ENCODE measurements at regions not wholly inside any gene's neighbourhood (a gene's known extent, or its start where the extent isn't known, plus 50 kb on each side); places are given as distances from the start of the nearest gene placed in this dataset.

GRCh38 chr10:3472287-3473051 is 299.9 kb upstream of the PITRM1 start:
- no peak for DNase-seq (ENCODE audit: low read depth in 4 of 4, low spot score in 3 of 4)

GRCh38 chr10:3471927-3472286 is 299.3 kb upstream of the PITRM1 start:
- no peak for DNase-seq (ENCODE audit: low read depth in 4 of 4, low spot score in 3 of 4)

GRCh38 chr10:3471472-3471871 is 298.9 kb upstream of the PITRM1 start:
- no peak for DNase-seq (ENCODE audit: low read depth in 4 of 4, low spot score in 3 of 4)

DNA sequence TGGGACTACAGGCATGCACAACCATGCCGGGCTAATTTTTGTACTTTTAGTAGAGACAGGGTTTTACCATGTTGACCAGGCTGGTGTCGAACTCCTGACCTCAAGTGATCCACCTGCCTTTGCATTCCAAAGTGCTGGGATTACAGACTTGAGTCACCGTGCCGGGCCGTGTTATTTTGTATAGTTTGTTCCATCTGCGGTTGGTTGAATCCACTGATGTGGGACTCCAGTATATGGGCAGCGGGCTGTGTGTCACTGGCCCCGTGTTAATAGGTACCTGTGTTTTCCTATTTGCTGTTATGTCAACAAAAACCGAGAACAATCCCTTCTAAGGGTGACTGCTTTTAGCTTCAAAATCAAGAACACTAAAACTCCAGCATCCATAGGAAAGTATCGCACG is 297.6 kb upstream of the PITRM1 start:
- no peak for DNase-seq (ENCODE audit: low read depth in 4 of 4, low spot score in 3 of 4)

DNA sequence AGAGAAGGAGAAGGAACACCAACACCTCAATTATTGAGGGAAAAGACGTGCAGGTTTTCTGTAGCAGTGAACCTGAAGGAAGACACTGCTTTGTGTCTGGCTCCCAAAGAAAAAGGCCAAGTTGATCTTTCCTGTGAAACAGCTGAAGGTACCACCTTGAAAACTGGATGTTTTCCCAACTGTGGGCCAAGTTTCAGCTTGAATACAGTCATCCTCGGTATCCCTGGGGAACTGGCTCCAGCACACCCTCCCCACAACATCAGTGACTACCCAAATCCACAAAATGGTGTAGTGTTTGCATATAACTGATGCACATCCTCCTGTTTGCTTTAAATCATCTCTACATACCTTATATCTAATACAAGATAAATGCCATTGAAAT is 297.0 kb upstream of the PITRM1 start:
- no peak for DNase-seq (ENCODE audit: low read depth in 4 of 4, low spot score in 3 of 4)

GRCh38 chr10:3468919-3469638 is 296.5 kb upstream of the PITRM1 start:
- DNase-seq (ENCODE audit: low read depth in 4 of 4, low spot score in 3 of 4), result peak in 1 of 4 donors; percentile 72

GRCh38 chr10:3467052-3467951 is 294.7 kb upstream of the PITRM1 start:
- DNase-seq (ENCODE audit: low read depth in 4 of 4, low spot score in 3 of 4), result no peak

- DNase-seq (ENCODE audit: low read depth in 4 of 4, low spot score in 3 of 4), result no peak
These were observed 292.9 kb upstream of the PITRM1 start for GRCh38 chr10:3465406-3465891.

DNA sequence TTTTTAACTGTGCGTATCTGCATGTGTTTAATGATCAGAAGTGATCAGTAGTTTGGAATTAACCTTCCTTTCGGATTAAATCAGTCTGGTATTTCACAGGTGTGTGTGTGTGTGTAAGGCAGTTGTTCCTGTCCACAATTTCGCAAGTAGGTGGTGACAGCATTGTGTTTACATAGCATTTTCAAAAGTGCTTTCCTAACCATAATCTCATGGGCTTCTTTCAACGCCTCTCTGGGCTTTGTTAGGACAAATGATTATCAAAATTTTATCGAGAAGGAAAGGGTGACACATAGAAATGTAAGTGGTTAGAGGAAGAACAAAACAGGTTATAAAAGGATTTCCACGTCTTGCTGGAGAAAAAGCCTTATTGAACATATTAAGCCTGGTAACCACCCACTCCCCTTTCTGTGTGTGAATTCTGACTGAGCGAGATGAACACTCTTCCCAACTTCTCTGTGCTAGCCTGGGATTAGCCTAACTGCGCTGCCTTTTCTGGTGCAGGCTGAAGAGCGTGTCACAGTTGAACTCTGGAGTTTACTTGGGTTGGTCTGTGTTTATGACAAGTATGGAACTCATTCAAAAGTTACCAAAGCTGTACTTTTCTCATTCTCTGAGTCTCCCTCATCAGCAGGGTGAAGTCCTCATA is 292.3 kb upstream of the PITRM1 start:
- no peak for DNase-seq (ENCODE audit: low read depth in 4 of 4, low spot score in 3 of 4)

DNA sequence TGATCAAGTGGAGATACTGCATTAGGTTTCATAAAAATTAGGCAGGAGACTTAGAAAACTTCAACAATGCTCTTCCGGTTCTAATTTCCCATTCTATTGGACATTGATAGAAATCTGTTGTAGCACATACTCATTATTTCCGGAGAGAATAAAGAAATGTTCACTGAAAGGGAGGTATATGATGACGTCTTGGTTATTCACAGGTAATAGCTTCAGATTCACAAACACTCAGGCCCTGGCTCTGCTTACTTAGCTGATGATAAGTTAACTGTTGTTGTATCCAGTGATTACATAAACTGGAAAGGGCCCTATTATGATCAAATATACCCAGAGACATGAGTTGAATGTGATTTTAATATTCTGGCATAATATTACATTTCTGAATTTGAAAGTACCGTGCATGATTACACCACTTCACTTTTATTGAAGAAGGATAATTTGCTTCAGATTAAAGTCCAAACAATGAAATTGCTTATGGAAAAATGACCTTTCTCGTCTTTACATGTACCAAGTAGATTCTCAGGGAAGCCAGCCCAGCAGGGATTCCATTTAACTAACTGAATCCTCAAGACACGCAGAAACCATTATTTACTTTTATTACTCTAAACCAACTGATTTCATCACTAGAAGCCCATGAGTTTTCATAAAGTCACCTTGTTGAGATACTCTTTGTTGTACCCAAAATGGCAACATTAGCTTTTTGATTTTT is 288.0 kb upstream of the PITRM1 start:
- DNase-seq (ENCODE audit: low read depth in 4 of 4, low spot score in 3 of 4), result no peak

GRCh38 chr10:3455385-3456334 is 283.1 kb upstream of the PITRM1 start:
- DNase-seq (ENCODE audit: low read depth in 4 of 4, low spot score in 3 of 4), result no peak

- DNase-seq (ENCODE audit: low read depth in 4 of 4, low spot score in 3 of 4), result no peak
These were observed 280.2 kb upstream of the PITRM1 start for GRCh38 chr10:3452683-3453361.

GRCh38 chr10:3452173-3452626 is 279.6 kb upstream of the PITRM1 start:
- DNase-seq (ENCODE audit: low read depth in 4 of 4, low spot score in 3 of 4), result no peak

DNA sequence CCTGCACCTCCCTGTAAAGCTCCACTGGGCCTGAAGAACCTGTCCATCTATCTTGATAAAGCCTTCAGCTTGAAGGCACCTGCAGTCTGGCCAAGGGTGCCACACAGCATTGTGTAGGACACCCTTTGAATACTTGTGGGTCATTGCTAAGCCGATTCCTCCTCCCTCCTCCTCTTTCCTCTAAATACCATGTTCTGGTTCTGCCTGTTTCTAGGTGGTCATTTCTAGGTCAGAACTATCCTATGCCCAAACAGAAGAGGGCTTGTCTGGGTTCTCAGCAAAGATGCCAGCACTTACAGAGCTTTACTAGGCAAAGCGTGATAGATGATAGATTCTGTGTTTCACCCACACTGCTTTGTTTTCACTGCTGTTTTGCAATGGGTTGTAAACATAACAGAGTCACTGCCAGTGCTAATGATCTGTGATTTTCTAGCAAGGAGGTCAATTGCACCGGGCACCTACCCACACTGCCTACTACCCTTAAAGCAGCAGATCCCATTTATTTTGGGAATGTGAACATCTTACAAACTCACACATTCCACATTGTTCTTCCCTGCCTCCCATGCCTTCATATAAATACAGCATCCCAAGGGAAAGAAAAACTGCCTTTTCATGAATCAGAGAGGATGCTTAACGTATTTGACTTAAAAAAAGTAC is 279.1 kb upstream of the PITRM1 start:
- DNase-seq (ENCODE audit: low read depth in 4 of 4, low spot score in 3 of 4), result no peak

DNA sequence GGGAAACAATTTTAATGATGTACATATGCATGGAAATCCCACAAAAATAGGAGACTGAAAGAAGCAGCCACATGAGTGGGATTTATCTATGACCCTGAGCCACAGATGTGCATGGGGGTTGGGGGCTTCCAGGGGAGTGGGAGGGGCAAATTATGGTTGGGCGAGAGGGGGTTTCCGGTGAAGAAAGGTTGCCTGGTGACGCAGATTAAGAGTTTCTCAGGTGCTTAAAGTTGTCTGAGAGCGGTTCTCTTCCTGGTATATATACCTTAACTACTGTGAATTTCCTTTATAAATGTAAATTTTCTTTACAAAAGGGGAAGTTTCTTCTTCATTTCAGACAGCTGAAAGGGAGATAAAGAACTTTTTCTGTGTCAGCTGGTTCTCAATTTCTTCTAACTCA is 273.6 kb upstream of the PITRM1 start:
- DNase-seq (ENCODE audit: low read depth in 4 of 4, low spot score in 3 of 4), result no peak

- DNase-seq (ENCODE audit: low read depth in 4 of 4, low spot score in 3 of 4), result no peak
These were observed 273.1 kb upstream of the PITRM1 start for GRCh38 chr10:3445648-3446047.

GRCh38 chr10:3442451-3442990 is 269.9 kb upstream of the PITRM1 start:
- DNase-seq (ENCODE audit: low read depth in 4 of 4, low spot score in 3 of 4), result no peak

Measured in left renal pelvis (tissue), 4 donors.